Breast epithelium (tissue), 3 donors: ENCODE measurements at regions not wholly inside any gene's neighbourhood (a gene's known extent, or its start where the extent isn't known, plus 50 kb on each side); places are given as distances from the start of the nearest gene placed in this dataset.

ENCODE experiments used
- POLR2A ChIP-seq: fragments of 450-650 bp; IDR thresholded peaks from one replicate; pipeline ENCODE4 v1.6.1; 2016; ENCODE audit warnings: antibody characterized with exemption, mild to moderate bottlenecking, moderate library complexity
- TF ChIP-seq, protein P1 (sequence below), 3 donors: fragments of 450-650 bp; IDR thresholded peaks; one replicate each; pipeline ENCODE4 v1.5.1; 2016 to 2017; ENCODE audit warnings: antibody characterized with exemption in 3 of 3, mild to moderate bottlenecking in 3 of 3, moderate library complexity in 3 of 3

DNA sequence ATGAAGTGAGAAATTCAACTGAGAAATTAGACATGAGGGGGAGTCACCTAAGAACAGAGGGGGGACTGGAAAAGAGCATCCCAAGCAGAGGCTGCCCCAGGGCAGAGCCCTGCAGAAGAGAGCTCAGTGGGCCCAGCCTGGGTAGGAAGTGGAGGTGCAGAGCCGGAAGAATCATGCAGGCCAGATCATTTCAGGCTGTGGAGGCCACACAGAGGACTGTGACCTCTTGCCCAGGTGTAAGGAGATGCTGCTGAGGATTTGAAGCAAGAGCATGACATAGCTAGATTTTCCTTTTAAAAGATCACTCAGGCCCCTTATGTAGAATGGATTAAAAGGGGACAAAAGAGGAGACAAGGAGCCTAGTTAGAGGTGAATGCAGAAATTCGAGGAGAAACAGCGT is 63.9 kb upstream of the SPATA13 start:
- TF ChIP-seq, protein P1, sequence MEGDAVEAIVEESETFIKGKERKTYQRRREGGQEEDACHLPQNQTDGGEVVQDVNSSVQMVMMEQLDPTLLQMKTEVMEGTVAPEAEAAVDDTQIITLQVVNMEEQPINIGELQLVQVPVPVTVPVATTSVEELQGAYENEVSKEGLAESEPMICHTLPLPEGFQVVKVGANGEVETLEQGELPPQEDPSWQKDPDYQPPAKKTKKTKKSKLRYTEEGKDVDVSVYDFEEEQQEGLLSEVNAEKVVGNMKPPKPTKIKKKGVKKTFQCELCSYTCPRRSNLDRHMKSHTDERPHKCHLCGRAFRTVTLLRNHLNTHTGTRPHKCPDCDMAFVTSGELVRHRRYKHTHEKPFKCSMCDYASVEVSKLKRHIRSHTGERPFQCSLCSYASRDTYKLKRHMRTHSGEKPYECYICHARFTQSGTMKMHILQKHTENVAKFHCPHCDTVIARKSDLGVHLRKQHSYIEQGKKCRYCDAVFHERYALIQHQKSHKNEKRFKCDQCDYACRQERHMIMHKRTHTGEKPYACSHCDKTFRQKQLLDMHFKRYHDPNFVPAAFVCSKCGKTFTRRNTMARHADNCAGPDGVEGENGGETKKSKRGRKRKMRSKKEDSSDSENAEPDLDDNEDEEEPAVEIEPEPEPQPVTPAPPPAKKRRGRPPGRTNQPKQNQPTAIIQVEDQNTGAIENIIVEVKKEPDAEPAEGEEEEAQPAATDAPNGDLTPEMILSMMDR (IDR thresholded peaks at IDR 0.05): no peak
- TF ChIP-seq POLR2A: no peak
